ENCODE measurements at regions not wholly inside any gene's neighbourhood (a gene's known extent, or its start where the extent isn't known, plus 50 kb on each side); places are given as distances from the start of the nearest gene placed in this dataset.

GRCh38 chr3:104788807-104789206 lies 577.9 kb upstream of the ALCAM start:
- Mint-ChIP-seq H3K9me3 (no peaks in the 10 kb centered on the region), H3K4me1 (no peaks in the 10 kb centered on the region), H3K27ac (no peak overlapping the region), H3K36me3 (no peaks in the 10 kb centered on the region), H3K27me3 (no peaks in the 10 kb centered on the region), H3K4me3 (no peak overlapping the region)

- no peak overlapping the region for H3K4me3 Mint-ChIP-seq
- no peaks in the 10 kb centered on the region for H3K9me3 Mint-ChIP-seq
- H3K4me1 Mint-ChIP-seq = no peaks in the 10 kb centered on the region
- H3K27ac Mint-ChIP-seq = no peak overlapping the region
- no peaks in the 10 kb centered on the region for H3K36me3 Mint-ChIP-seq
- H3K27me3 Mint-ChIP-seq = peaks cover 2% of the 10 kb centered on the region
Observed at GRCh38 chr3:104791331-104791730, 575.4 kb upstream of the ALCAM start.

- Mint-ChIP-seq H3K27ac (no peak overlapping the region), H3K27me3 (peaks cover 2% of the 10 kb centered on the region), H3K36me3 (no peaks in the 10 kb centered on the region), H3K4me3 (no peak overlapping the region), H3K4me1 (no peaks in the 10 kb centered on the region), H3K9me3 (no peaks in the 10 kb centered on the region)
Observed at GRCh38 chr3:104796556-104796955, 570.2 kb upstream of the ALCAM start.

- no peak overlapping the region for H3K27ac Mint-ChIP-seq
- H3K9me3 Mint-ChIP-seq = no peaks in the 10 kb centered on the region
- H3K27me3 Mint-ChIP-seq = no peaks in the 10 kb centered on the region
- peaks cover 1% of the 10 kb centered on the region for H3K36me3 Mint-ChIP-seq
- no peak overlapping the region for H3K4me3 Mint-ChIP-seq
- no peaks in the 10 kb centered on the region for H3K4me1 Mint-ChIP-seq
Observed at GRCh38 chr3:104805042-104805441, 561.7 kb upstream of the ALCAM start.

- H3K4me3 Mint-ChIP-seq = no peak overlapping the region
- H3K36me3 Mint-ChIP-seq = peaks cover 1% of the 10 kb centered on the region
- H3K27me3 Mint-ChIP-seq = no peaks in the 10 kb centered on the region
- no peak overlapping the region for H3K27ac Mint-ChIP-seq
- no peaks in the 10 kb centered on the region for H3K4me1 Mint-ChIP-seq
- H3K9me3 Mint-ChIP-seq = no peaks in the 10 kb centered on the region
Observed at GRCh38 chr3:104805508-104805907, 561.2 kb upstream of the ALCAM start.

- Mint-ChIP-seq H3K36me3 (peaks cover 1% of the 10 kb centered on the region), H3K9me3 (peaks cover 0 to 2% (median 0%) of the 10 kb centered on the region in 3 donors)
Observed at GRCh38 chr3:104810896-104811295, 555.8 kb upstream of the ALCAM start.

GRCh38 chr3:104816008-104816407 lies 550.7 kb upstream of the ALCAM start:
- Mint-ChIP-seq H3K36me3 (no peaks in the 10 kb centered on the region), H3K4me1 (no peaks in the 10 kb centered on the region), H3K9me3 (peaks cover 4 to 5% (median 5%) of the 10 kb centered on the region in 3 donors), H3K4me3 (no peak overlapping the region), H3K27me3 (no peaks in the 10 kb centered on the region), H3K27ac (no peak overlapping the region)

More at GRCh38 chr3:104810896-104811295, 555.8 kb upstream of the ALCAM start:
- Mint-ChIP-seq H3K27me3 (no peaks in the 10 kb centered on the region), H3K4me1 (no peaks in the 10 kb centered on the region), H3K4me3 (no peak overlapping the region), H3K27ac (no peak overlapping the region)

GRCh38 chr3:104816716-104817115 lies 550.0 kb upstream of the ALCAM start:
- H3K4me3 Mint-ChIP-seq = no peak overlapping the region
- no peaks in the 10 kb centered on the region for H3K36me3 Mint-ChIP-seq
- H3K4me1 Mint-ChIP-seq = no peaks in the 10 kb centered on the region
- H3K9me3 Mint-ChIP-seq = peaks cover 4 to 9% (median 5%) of the 10 kb centered on the region in 3 donors
- no peak overlapping the region for H3K27ac Mint-ChIP-seq
- no peaks in the 10 kb centered on the region for H3K27me3 Mint-ChIP-seq

GRCh38 chr3:104819333-104819732 lies 547.4 kb upstream of the ALCAM start:
- peaks cover 10 to 14% (median 12%) of the 10 kb centered on the region in 3 donors for H3K9me3 Mint-ChIP-seq
- no peak overlapping the region for H3K27ac Mint-ChIP-seq
- peaks cover 3% of the 10 kb centered on the region for H3K27me3 Mint-ChIP-seq
- H3K4me3 Mint-ChIP-seq = no peak overlapping the region
- H3K4me1 Mint-ChIP-seq = no peaks in the 10 kb centered on the region
- H3K36me3 Mint-ChIP-seq = no peaks in the 10 kb centered on the region

GRCh38 chr3:104820959-104821358 lies 545.8 kb upstream of the ALCAM start:
- Mint-ChIP-seq H3K4me3 (peak overlapping the region in 1 of 4 donors; percentile 15), H3K27ac (no peak overlapping the region), H3K4me1 (no peaks in the 10 kb centered on the region), H3K36me3 (no peaks in the 10 kb centered on the region), H3K27me3 (peaks cover 3% of the 10 kb centered on the region), H3K9me3 (peaks cover 10 to 14% (median 12%) of the 10 kb centered on the region in 3 donors)

- Mint-ChIP-seq H3K4me1 (no peaks in the 10 kb centered on the region), H3K36me3 (no peaks in the 10 kb centered on the region), H3K27me3 (peaks cover 3% of the 10 kb centered on the region), H3K9me3 (peaks cover 10 to 14% (median 11%) of the 10 kb centered on the region in 3 donors), H3K4me3 (no peak overlapping the region), H3K27ac (no peak overlapping the region)
Observed at GRCh38 chr3:104825116-104825515, 541.6 kb upstream of the ALCAM start.

GRCh38 chr3:104831071-104831470 lies 535.6 kb upstream of the ALCAM start:
- Mint-ChIP-seq H3K27me3 (no peaks in the 10 kb centered on the region), H3K27ac (no peak overlapping the region), H3K4me1 (peaks cover 0 to 3% (median 0%) of the 10 kb centered on the region in 3 donors), H3K9me3 (no peaks in the 10 kb centered on the region), H3K4me3 (no peak overlapping the region), H3K36me3 (no peaks in the 10 kb centered on the region)

- Mint-ChIP-seq H3K27me3 (no peaks in the 10 kb centered on the region), H3K36me3 (no peaks in the 10 kb centered on the region), H3K9me3 (no peaks in the 10 kb centered on the region), H3K27ac (no peak overlapping the region), H3K4me3 (no peak overlapping the region), H3K4me1 (peaks cover 0 to 3% (median 0%) of the 10 kb centered on the region in 3 donors)
Observed at GRCh38 chr3:104832530-104832929, 534.2 kb upstream of the ALCAM start.

- H3K27ac Mint-ChIP-seq = peak overlapping the region in 1 of 3 donors; percentile 21
- no peaks in the 10 kb centered on the region for H3K27me3 Mint-ChIP-seq
- H3K4me3 Mint-ChIP-seq = no peak overlapping the region
- H3K36me3 Mint-ChIP-seq = no peaks in the 10 kb centered on the region
- no peaks in the 10 kb centered on the region for H3K9me3 Mint-ChIP-seq
- H3K4me1 Mint-ChIP-seq = peaks cover 0 to 3% (median 0%) of the 10 kb centered on the region in 3 donors
Observed at GRCh38 chr3:104835376-104835775, 531.3 kb upstream of the ALCAM start.

GRCh38 chr3:104846270-104846669 lies 520.4 kb upstream of the ALCAM start:
- H3K27ac Mint-ChIP-seq = no peak overlapping the region
- H3K36me3 Mint-ChIP-seq = no peaks in the 10 kb centered on the region
- H3K27me3 Mint-ChIP-seq = no peaks in the 10 kb centered on the region
- H3K4me3 Mint-ChIP-seq = no peak overlapping the region
- H3K9me3 Mint-ChIP-seq = peaks cover 6 to 8% (median 7%) of the 10 kb centered on the region in 3 donors
- no peaks in the 10 kb centered on the region for H3K4me1 Mint-ChIP-seq

- Mint-ChIP-seq H3K27me3 (no peaks in the 10 kb centered on the region), H3K4me3 (no peak overlapping the region), H3K27ac (peak overlapping the region in 1 of 3 donors; percentile 1), H3K4me1 (no peaks in the 10 kb centered on the region), H3K36me3 (no peaks in the 10 kb centered on the region), H3K9me3 (peaks cover 7 to 10% (median 8%) of the 10 kb centered on the region in 3 donors)
Observed at GRCh38 chr3:104849070-104849469, 517.6 kb upstream of the ALCAM start.

- no peak overlapping the region for H3K27ac Mint-ChIP-seq
- H3K4me3 Mint-ChIP-seq = no peak overlapping the region
- peaks cover 0 to 6% (median 2%) of the 10 kb centered on the region in 3 donors for H3K9me3 Mint-ChIP-seq
- no peaks in the 10 kb centered on the region for H3K36me3 Mint-ChIP-seq
- no peaks in the 10 kb centered on the region for H3K27me3 Mint-ChIP-seq
- no peaks in the 10 kb centered on the region for H3K4me1 Mint-ChIP-seq
Observed at GRCh38 chr3:104854468-104854867, 512.2 kb upstream of the ALCAM start.

Measured in IgD-negative memory B cell (primary cell).